Spleen (tissue), 7 donors: ENCODE measurements at regions not wholly inside any gene's neighbourhood (a gene's known extent, or its start where the extent isn't known, plus 50 kb on each side); places are given as distances from the start of the nearest gene placed in this dataset.

Experiments used
- POLR2A ChIP-seq, 3 donors: fragments of 450-650 bp; IDR thresholded peaks; one replicate each; pipeline ENCODE4 v1.5.1; 2017; ENCODE audit warnings: antibody characterized with exemption in 3 of 3, mild to moderate bottlenecking in 1 of 3
- POLR2AphosphoS5 ChIP-seq, 3 donors: sonication (generic); formaldehyde crosslinking; IDR thresholded peaks; one replicate each; pipeline ENCODE4 v1.5.1; 2017; ENCODE audit warnings: antibody characterized with exemption in 3 of 3
- TF ChIP-seq, protein P1 (sequence below), 11 experiments: fragments of 200-600 bp in 7 of 11; fragments of 450-650 bp in 4 of 11; sonication (generic) in 4 of 11; IDR thresholded peaks in 8 of 11; conservative IDR thresholded peaks in 3 of 11; 1 replicate in 7 of 11; 2 replicates in 4 of 11; pipeline versions ENCODE4 v1.4.0 to v1.8.0; 2016 to 2021; ENCODE audit warnings: antibody characterized with exemption in 11 of 11, inconsistent platforms in 4 of 11, mild to moderate bottlenecking in 1 of 11
- donor health status: DM: no; HTN: no; CAD: no; lungs with moderate emphysema.
- donor health status: DM: no; HTN: no; CAD: no.
- donor health status: DM: no; HTN: no; CAD: no.

DNA sequence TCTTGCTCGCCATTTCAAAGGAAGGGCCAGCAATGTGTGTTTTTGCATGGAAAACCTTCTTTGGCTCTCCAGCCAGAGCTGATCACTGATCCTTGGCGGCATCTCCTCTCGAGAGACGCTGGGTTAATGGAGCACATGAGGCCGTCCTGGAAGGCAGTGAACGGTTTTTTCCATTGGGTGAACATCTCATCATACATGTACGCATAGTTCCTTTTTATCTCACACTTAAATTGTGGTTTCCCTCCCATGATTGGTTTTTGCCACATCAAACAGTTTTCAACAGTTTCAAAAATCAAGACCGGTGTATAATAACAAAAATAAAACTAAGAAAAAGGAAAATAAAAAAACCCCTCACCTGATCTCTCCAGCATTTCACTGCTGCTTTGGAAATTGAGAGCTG, 276.4 kb downstream of the TCF7L2 start:
- TF ChIP-seq, protein P1, sequence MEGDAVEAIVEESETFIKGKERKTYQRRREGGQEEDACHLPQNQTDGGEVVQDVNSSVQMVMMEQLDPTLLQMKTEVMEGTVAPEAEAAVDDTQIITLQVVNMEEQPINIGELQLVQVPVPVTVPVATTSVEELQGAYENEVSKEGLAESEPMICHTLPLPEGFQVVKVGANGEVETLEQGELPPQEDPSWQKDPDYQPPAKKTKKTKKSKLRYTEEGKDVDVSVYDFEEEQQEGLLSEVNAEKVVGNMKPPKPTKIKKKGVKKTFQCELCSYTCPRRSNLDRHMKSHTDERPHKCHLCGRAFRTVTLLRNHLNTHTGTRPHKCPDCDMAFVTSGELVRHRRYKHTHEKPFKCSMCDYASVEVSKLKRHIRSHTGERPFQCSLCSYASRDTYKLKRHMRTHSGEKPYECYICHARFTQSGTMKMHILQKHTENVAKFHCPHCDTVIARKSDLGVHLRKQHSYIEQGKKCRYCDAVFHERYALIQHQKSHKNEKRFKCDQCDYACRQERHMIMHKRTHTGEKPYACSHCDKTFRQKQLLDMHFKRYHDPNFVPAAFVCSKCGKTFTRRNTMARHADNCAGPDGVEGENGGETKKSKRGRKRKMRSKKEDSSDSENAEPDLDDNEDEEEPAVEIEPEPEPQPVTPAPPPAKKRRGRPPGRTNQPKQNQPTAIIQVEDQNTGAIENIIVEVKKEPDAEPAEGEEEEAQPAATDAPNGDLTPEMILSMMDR (IDR thresholded peaks at IDR 0.05 in 8 of 11, conservative IDR thresholded peaks at IDR 0.05 in 3 of 11): no peak
- TF ChIP-seq POLR2A (IDR thresholded peaks at IDR 0.05) (no peak), POLR2AphosphoS5 (IDR thresholded peaks at IDR 0.05) (no peak)
